Epithelial cell of esophagus (primary cell): ENCODE measurements at regions not wholly inside any gene's neighbourhood (a gene's known extent, or its start where the extent isn't known, plus 50 kb on each side); places are given as distances from the start of the nearest gene placed in this dataset.

Source experiments
- DNase-seq: peaks from one replicate; pipeline ENCODE4 v3.0.0; 2010; ENCODE audit warnings: low read depth
- H3K4me3 ChIP-seq: 2 replicates; pipeline ENCODE4 v1.5.1; 2011; ENCODE audit warnings: mild to moderate bottlenecking, low read length, control low read depth
- TF ChIP-seq, protein P1 (sequence below): IDR thresholded peaks from 2 replicates; pipeline ENCODE4 v1.5.1; 2011; ENCODE audit warnings: low read depth, mild to moderate bottlenecking, low read length, control low read depth, inconsistent platforms; ENCODE audit not compliant: insufficient read depth; ENCODE audit errors: missing control alignments

DNA sequence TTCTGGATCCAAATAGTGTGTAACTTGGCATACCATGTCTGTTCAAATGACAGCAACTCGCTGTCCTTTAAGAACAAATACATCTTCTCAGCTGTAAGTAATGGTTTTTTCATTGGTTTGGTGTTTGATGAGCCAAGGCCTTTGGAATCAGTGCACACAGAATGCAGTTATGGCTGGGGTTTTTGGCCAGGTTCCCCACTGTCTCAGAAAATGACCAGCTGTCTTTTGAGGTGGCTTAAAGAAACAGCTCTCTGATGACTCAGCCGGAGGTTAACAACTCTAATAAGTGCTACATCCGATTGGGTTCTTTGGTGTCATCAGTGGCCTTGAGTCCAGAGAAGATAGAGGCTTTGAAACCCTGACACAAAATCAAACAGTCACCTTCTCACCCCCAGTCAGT, 688.4 kb downstream of the REEP3 start:
- TF ChIP-seq, protein P1, sequence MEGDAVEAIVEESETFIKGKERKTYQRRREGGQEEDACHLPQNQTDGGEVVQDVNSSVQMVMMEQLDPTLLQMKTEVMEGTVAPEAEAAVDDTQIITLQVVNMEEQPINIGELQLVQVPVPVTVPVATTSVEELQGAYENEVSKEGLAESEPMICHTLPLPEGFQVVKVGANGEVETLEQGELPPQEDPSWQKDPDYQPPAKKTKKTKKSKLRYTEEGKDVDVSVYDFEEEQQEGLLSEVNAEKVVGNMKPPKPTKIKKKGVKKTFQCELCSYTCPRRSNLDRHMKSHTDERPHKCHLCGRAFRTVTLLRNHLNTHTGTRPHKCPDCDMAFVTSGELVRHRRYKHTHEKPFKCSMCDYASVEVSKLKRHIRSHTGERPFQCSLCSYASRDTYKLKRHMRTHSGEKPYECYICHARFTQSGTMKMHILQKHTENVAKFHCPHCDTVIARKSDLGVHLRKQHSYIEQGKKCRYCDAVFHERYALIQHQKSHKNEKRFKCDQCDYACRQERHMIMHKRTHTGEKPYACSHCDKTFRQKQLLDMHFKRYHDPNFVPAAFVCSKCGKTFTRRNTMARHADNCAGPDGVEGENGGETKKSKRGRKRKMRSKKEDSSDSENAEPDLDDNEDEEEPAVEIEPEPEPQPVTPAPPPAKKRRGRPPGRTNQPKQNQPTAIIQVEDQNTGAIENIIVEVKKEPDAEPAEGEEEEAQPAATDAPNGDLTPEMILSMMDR: no peak
- no peak overlapping the region for H3K4me3 ChIP-seq
- no peak for DNase-seq

GRCh38 chr10:64210211-64210610, 689.0 kb downstream of the REEP3 start:
- DNase-seq: no peak
- TF ChIP-seq, protein P1: no peak

GRCh38 chr10:64211466-64211865, 690.3 kb downstream of the REEP3 start:
- no peak overlapping the region for H3K4me3 ChIP-seq
- TF ChIP-seq, protein P1: no peak
- no peak for DNase-seq

More at GRCh38 chr10:64210211-64210610, 689.0 kb downstream of the REEP3 start:
- H3K4me3 ChIP-seq: no peak overlapping the region

DNA sequence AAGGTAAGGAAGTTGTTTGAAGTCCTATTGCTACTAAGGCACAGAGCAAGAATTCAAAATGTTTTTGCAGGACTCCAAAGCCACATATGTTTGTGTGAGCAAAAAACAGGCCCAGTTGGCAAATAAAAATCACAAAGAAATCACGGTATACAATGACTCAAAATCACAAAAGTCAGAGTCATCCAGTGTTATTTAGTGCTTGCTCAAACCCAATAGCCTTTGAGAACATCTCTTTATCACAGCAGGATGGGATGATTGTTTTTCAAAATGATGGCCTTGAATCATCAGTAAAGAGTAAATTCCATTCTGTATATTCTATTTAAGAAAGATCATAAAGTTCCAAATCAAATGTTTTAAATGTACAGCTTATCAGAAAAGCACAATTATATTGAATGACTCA, 693.9 kb downstream of the REEP3 start:
- no peak overlapping the region for H3K4me3 ChIP-seq
- no peak for DNase-seq
- TF ChIP-seq, protein P1: no peak

DNA sequence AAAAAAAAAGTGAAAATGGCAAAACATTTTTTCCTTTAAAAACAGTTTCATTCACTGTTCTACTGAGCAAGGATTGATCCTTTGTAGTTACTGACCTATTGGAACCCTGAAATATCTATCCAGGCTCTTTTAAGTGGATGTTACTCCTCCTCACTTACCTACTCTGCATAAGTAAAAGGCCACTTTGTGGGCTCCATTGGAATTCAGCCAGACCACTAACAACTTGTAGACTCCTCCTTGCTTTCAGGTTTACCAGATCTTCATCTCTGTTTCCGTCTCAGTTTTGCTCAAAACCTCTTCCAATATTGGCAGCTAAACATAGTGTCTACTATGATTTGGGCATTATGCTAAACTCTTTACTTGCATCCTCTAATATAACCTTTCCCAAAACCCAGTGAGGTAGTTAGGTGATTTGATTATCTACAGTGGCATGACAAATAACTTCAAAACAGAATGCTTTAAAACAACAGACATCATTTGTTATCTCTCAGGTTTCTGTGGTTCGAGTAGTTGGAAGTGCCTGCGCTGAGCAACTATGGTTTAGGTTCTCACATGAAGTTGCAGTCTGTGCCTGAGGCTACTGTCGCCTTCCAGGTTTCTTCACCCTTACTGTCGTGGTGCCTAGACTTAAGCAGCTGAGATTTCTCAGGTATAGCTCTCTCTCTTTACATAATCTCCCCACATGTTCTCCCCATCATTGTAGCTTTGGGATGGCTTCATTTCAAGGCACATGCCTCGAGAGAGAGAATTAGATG, 698.2 kb downstream of the REEP3 start:
- no peak for DNase-seq
- TF ChIP-seq, protein P1: no peak
- H3K4me3 ChIP-seq: no peak overlapping the region

DNA sequence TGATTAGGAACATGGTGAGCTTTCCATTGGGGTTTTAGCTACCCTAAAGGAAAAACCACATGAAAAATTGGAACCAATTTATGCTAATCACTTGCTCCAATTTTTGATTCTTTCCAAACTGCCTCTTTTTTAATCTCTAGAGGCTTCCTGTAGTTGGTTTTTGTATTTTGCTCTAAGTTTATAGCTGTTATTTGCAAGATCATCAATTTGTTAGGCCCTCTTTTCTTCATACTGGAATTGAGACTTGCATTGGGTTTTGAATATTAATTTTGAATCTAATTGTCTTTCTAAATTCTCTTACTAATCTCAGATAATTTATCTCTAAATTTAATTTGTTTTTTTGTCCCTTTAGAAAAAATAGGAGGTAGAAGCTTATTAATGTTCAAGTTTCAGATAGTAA, 713.3 kb downstream of the REEP3 start:
- no peak for DNase-seq
- no peak overlapping the region for H3K4me3 ChIP-seq
- TF ChIP-seq, protein P1: no peak

- TF ChIP-seq, protein P1: no peak
- H3K4me3 ChIP-seq: no peak overlapping the region
- no peak for DNase-seq
These were observed 736.5 kb downstream of the REEP3 start for GRCh38 chr10:64257704-64258103.
